ENCODE measurements at regions not wholly inside any gene's neighbourhood (a gene's known extent, or its start where the extent isn't known, plus 50 kb on each side); places are given as distances from the start of the nearest gene placed in this dataset.

- no peak for TF ChIP-seq CTCF (conservative IDR thresholded peaks at IDR 0.05; ENCODE audit: low read depth)
- CTCF ChIA-PET, result no interaction called here
- DNase-seq (ENCODE audit: low spot score), result no peak
- H3K27ac ChIP-seq, result no peak overlapping the region
- POLR2A ChIA-PET (ENCODE audit: low non-redundant PET), result no interaction called here
Measured at GRCh38 chr3:71958533-71958932, 173.6 kb upstream of the PROK2 start.

GRCh38 chr3:71956716-71957115 is 171.8 kb upstream of the PROK2 start:
- no peak for TF ChIP-seq CTCF (conservative IDR thresholded peaks at IDR 0.05; ENCODE audit: low read depth)
- ChIA-PET POLR2A (ENCODE audit: low non-redundant PET) (no interaction called here), CTCF (interaction anchor here (1.2 kb wide), 1 partner anchor 15 kb away, joined by 5 read pairs; no protein-coding TSS in a partner anchor)
- DNase-seq (ENCODE audit: low spot score), result no peak
- no peak overlapping the region for H3K27ac ChIP-seq

GRCh38 chr3:71956069-71956340 is 171.1 kb upstream of the PROK2 start:
- no peak overlapping the region for H3K27ac ChIP-seq
- no peak for DNase-seq (ENCODE audit: low spot score)
- no peak for TF ChIP-seq CTCF (conservative IDR thresholded peaks at IDR 0.05; ENCODE audit: low read depth)
- CTCF ChIA-PET, result interaction anchor here (0.6 to 1.2 kb wide), 7 partner anchors 9 to 773 kb away, joined by 3 to 5 read pairs (median 4); no protein-coding TSS in a partner anchor
- POLR2A ChIA-PET (ENCODE audit: low non-redundant PET), result no interaction called here

GRCh38 chr3:71955240-71956068 is 170.5 kb upstream of the PROK2 start:
- TF ChIP-seq CTCF (conservative IDR thresholded peaks at IDR 0.05; ENCODE audit: low read depth), result peak; percentile 84
- ChIA-PET POLR2A (ENCODE audit: low non-redundant PET) (no interaction called here), CTCF (interaction anchor here (0.6 to 1.2 kb wide), 8 partner anchors 9 to 773 kb away, joined by 3 to 5 read pairs (median 4); no protein-coding TSS in a partner anchor)
- peak; percentile 53 for DNase-seq (ENCODE audit: low spot score)
- H3K27ac ChIP-seq, result no peak overlapping the region

GRCh38 chr3:71951842-71952241 is 166.9 kb upstream of the PROK2 start:
- ChIA-PET CTCF (no interaction called here), POLR2A (ENCODE audit: low non-redundant PET) (no interaction called here)
- H3K27ac ChIP-seq, result no peak overlapping the region
- no peak for TF ChIP-seq CTCF (conservative IDR thresholded peaks at IDR 0.05; ENCODE audit: low read depth)
- no peak for DNase-seq (ENCODE audit: low spot score)

GRCh38 chr3:71951361-71951760 is 166.4 kb upstream of the PROK2 start:
- DNase-seq (ENCODE audit: low spot score), result no peak
- no peak for TF ChIP-seq CTCF (conservative IDR thresholded peaks at IDR 0.05; ENCODE audit: low read depth)
- POLR2A ChIA-PET (ENCODE audit: low non-redundant PET), result no interaction called here
- CTCF ChIA-PET, result no interaction called here
- H3K27ac ChIP-seq, result no peak overlapping the region
